NCI-H146 treated with DMSO at 0.1 percent for 48 hours (cell line): ENCODE measurements at regions not wholly inside any gene's neighbourhood (a gene's known extent, or its start where the extent isn't known, plus 50 kb on each side); places are given as distances from the start of the nearest gene placed in this dataset.
"Not testable (repeated sequence)": the region's sequence is repeated elsewhere in the genome, so short reads cannot be mapped to it uniquely, and the experiment has no call there.

Source experiments
- DNase-seq: peaks from one replicate; lab custom pipeline; 2025; ENCODE audit not compliant: unreplicated experiment; lab: John Stamatoyannopoulos, UW

DNA sequence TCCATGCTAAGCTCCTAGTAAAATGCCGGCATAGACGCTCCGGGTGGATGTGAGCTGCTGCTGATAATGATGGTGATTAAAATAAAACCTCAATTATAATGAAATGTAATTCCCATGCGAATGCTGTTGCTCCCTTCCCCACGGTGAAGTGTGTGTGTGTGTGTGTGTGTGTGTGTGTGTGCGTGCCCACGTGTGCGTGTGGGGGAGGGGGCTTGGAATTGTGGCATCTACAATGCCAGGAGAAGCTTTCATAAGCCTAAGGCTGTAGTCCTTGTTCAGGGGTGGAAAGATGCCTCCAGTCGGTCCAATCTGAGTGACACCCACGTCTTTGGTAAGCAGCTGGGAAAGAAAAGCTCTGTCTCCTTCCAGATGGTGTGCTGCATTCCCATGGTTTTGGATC, 137.9 kb downstream of the CDH26 start:
- no peak for DNase-seq

GRCh38 chr20:60097285-60097684, 139.1 kb downstream of the CDH26 start:
- DNase-seq, result no peak

DNA sequence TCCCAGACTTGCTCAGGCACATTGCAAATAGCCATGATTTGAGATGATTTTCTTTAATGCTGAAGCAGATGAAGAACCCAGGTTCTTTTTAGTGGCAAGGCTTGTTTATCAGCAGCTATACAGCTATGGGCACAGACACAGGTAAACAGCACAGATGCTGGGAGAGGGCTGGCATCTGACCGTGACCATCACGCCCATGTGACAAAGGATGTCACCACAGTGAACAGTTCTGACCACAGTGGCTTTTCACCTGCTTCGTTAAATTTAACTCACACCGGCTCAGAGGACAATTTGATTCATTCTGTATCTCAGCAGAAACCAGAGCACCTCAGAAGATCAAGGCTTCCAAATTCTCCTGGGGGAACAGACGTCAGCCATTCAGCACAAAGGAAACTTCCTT, 142.6 kb downstream of the CDH26 start:
- no peak for DNase-seq

DNA sequence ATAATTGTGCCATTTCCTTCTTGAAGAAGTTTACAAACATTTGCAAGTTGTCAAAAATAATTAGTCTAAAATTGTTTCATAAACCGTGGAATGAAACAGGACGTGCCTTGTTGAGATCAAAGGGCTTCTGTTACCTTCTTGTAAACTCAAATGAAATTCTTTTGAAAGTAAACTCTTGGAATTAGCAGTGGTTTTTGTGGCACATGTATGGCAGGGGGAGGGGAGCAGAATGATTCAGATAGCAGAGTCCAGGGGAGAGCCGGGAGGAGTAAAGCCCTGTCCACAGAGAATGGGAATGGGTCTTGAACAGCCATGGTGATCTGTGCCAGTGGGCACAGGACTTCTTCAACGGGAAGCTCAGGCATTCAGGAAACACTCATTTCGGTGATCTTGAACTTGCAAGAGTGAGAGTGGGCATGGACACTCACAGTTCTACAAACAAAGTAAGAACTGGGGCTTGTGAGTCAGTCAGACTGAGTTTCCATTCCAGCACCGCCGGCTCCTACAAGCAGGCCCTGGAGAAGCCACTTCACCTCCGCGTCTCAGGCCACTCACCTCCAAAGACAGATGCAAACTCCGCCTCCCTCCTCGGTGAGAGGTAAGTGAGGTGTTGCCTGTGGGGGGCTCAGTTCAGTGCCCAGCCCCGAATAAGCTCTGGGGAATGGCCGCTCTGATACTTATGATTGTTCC, 143.1 kb downstream of the CDH26 start:
- no peak for DNase-seq

DNA sequence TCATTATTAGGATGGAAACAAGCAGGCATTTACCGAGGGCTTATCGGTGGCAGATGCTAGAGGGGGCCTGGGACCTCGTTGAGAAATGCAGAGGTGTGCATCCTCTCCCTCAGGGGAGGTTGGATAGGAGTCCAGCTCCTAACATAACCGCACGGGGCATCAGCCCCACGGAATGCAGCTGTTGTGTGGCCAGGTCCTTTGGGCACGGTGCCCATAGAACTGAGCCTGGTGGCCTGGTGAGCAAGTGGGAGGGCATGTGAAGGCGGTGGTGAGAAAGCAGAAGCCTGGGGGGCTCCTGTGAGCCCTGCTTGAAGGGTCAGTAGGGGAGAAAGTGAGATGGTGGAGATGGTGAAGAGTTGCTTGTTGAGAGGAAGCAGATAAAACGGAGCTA, 143.7 kb downstream of the CDH26 start:
- no peak for DNase-seq

DNA sequence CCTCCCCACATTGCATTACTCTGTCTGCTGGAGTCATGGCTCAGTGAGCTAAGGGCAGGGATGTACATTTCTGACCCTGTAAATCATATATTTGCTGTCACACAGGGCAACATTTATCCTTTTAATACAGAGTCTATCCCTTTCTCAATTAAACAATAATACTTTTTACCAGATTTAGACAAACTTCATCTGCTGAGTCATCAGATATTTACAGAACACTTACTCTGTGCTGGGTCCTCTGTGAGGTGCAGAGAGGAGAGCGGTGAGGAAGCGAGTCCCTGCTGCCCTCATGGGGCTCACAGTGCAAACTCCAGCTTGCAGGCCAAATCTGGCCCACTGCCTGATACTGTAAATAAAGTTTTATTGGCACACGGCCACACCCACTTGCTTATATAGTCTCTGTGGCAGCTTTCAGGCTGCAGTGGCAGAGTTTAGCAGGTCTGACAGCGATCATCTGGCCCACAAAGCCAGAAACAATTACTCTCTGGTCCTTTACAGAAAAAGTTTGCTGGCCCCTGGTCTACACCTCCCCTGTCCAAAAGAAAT, 144.5 kb downstream of the CDH26 start:
- no peak for DNase-seq

GRCh38 chr20:60104993-60105803, 147.0 kb downstream of the CDH26 start:
- no peak for DNase-seq

DNA sequence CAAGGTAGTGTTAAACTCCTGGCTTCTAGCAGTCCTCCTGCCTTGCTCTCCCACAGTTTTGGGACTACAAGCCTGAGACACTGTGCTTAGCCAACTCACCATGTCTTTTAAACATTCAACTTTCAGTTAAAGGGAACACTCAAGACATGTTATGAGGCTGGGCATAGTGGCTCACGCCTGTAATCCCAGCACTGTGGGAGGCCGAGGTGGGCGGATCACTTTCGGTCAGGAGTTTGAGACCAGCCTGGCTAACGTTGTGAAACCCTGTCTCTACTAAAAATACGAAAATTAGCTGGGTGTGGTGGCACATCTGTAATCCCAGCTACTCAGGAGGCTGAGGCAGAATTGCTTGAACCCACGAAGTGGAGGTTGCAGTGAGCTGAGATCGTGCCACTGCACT, 148.0 kb downstream of the CDH26 start:
- DNase-seq, result not testable (repeated sequence)

- DNase-seq, result no peak
Observed at GRCh38 chr20:60107621-60108390, 149.6 kb downstream of the CDH26 start.

DNA sequence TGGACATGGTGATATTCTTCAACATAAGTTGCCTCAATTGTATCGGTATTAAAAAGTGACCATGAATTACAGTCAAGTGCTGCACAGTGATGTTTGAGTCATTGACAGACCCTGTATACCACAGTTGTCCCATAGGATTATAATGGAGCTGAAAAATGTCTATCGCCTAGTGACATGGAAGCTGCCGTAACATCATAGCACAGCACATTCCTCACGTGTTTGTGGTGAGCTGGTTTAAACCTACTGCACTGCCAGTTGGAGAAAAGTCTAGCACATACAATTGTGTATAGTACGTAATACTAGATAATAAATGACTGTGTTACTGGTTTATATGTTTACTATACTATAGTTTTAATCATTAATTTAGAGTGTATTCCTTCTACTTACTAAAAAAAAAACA, 150.2 kb downstream of the CDH26 start:
- DNase-seq, result no peak

GRCh38 chr20:60113024-60113724, 155.0 kb downstream of the CDH26 start:
- no peak for DNase-seq

DNA sequence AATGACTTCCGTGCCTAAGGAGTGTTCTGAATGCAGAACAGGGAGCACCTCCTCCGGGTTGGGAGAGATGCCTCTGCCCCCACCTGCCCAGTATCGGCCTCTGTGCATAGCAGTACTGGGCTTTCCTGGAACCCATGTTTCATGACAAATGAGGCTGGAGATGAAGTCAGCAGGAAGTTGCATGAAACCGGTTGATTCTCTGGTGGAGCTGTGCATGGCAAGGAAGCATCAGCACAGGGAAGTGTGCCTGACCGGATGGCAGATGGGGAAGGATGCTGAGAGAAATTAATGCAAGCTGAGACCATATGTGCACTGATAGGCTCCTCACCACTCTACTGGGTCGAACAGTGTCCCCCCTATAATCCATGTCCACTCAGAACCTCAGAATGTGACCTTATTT, 155.5 kb downstream of the CDH26 start:
- DNase-seq, result no peak

DNA sequence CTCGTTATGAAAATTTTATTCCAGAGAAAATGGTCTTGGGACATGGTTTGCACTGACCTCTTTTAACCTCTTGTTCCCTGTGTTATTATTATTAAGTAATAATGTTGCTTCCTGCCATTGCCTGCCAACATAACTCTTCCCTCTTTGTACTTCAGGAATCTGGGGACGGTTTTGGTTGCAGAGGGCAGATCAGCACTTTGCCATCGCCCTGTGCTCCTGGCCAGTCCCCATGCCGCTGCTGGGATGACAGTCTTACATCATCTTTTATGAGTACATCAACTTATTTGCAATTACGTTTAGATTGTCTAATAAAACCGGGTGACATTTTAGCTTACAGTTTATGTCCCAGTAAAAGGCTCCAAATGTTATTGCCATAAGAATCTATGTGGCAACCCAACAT, 157.2 kb downstream of the CDH26 start:
- no peak for DNase-seq

DNA sequence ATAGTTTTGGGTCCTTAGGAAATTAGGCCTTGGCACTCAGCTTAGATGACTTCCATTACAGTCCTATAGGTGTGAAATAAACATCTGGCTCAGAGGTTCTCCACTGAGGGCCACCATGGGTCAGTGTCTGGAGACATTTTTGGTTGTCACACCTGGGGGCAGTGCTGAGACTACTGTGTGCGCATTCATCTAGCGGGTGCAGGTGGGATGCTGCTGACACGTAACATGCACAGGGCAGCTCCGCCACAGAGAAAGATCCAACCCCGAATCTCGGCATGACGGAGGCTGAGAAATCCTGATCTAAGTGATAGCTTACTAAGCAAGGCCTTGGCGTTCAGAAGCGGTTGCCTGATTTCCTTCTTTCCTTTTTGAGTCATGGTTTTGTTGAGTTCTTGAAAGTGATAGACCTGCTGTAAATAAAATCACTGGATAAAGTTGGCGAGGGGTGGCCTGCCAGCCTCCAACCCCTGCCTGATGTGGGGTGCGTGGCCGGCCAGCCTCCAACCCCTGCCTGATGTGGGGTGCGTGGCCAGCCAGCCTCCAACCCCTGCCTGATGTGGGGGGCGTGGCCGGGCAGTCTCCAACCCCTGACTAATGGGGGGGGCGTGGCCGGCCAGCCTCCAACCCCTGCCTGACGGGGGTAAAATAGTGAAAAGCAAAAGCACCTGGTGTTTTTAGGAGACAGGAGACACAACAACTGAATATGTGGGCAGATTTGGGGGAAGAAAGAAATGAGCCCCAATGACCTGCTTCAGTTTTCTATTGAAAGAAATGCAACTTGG, 158.1 kb downstream of the CDH26 start:
- DNase-seq, result no peak

- DNase-seq, result no peak
Observed at GRCh38 chr20:60117065-60117464, 158.8 kb downstream of the CDH26 start.

DNA sequence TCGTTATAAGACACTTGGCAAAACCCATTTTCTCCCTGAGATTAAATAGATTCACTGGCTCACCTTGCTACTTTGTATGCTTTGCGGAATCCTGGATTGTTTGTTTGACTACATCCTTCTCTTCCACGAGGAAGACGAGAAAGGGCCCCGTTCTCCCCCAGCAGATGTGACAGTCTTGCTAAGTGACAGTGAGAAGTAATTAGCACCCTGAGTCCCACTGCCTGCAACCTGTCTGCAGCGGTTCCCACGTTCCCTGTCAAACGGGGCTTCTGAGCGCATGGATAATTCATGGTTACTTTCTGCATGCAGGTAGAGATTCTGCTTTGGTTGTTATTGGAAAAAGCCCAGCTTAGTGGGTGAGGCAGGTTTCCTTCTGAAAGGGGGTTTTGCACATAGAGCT, 163.7 kb downstream of the CDH26 start:
- no peak for DNase-seq

DNA sequence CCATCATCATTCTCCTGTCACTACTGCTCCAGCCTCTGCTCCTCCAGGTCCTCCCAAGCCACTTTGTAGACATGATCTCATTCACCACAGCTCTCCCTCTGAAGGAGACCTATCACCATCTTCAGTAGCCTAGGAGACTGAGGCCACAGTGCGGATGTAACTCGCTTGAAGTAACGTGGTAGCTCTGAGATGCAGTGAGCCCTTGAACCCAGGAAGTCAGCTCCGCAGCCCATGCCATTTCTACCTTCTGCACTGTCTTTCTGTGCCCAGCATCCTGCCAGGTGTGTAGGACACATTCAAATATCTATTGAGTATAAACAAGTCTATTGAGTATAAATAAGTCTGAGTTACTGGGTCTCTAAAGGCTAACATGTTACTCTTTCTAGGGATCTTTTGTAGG, 164.4 kb downstream of the CDH26 start:
- DNase-seq, result no peak

GRCh38 chr20:60123096-60123495, 164.9 kb downstream of the CDH26 start:
- no peak for DNase-seq

DNA sequence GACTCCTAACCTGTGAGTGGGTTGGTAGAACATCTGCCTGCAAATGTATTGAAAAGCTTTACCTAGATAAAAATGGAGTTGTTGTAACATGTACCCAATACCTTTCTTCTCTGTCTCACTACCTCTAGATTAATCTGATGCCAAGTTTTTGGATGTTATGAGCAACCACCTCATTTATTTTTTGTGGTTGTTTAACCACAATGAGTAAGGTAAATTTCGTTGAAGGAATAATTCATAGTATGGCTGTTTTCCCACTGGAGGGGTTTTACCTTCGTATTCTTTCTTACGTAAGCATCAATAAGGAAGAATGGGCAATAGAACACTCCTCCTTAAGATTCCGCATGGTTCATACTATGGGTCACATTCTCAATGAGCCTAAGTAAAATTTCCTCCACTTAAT, 165.4 kb downstream of the CDH26 start:
- DNase-seq, result no peak

GRCh38 chr20:60124776-60125381, 166.7 kb downstream of the CDH26 start:
- DNase-seq, result no peak
